Spinal cord (tissue), 9 donors: ENCODE measurements at regions not wholly inside any gene's neighbourhood (a gene's known extent, or its start where the extent isn't known, plus 50 kb on each side); places are given as distances from the start of the nearest gene placed in this dataset.

Experiments
- DNase-seq, 6 donors: peaks; one replicate each; pipeline versions ENCODE4 v3.0.0 to v3.0.0-alpha.2; 2013 to 2015; ENCODE audit warnings: low spot score in 6 of 6, low read depth in 4 of 6
- H3K27ac ChIP-seq: one replicate; pipeline ENCODE4 v1.5.1; 2013; ENCODE audit warnings: low read depth, low read length, control low read depth
- H3K27me3 ChIP-seq: one replicate; pipeline ENCODE4 v1.6.1; 2013; ENCODE audit warnings: low read length; ENCODE audit not compliant: control insufficient read depth, insufficient read depth
- H3K36me3 ChIP-seq: one replicate; pipeline ENCODE4 v1.6.1; 2013; ENCODE audit warnings: low read length; ENCODE audit not compliant: control insufficient read depth, insufficient read depth
- H3K4me1 ChIP-seq: one replicate; pipeline ENCODE4 v1.6.1; 2013; ENCODE audit warnings: low read length; ENCODE audit not compliant: control insufficient read depth, insufficient read depth
- H3K4me3 ChIP-seq: one replicate; pipeline ENCODE4 v1.5.1; 2013; ENCODE audit warnings: low read depth, low read length, control low read depth
- H3K9me3 ChIP-seq: one replicate; pipeline ENCODE4 v1.6.1; 2013; ENCODE audit warnings: low read length; ENCODE audit not compliant: control insufficient read depth, insufficient read depth
- WGBS: methylation state at CpG from one replicate; pipeline ENCODE4 v1.1.5; 2013; ENCODE audit warnings: missing lambda C conversion rate; ENCODE audit not compliant: insufficient coverage; 5-methylcytosine and 5-hydroxymethylcytosine counted together
- donor health status: healthy.

GRCh38 chrX:38856670-38857265 lies 55.5 kb downstream of the MID1IP1 start:
- Histone ChIP-seq H3K27ac (no peak overlapping the region), H3K4me3 (no peak overlapping the region), H3K4me1 (no peaks in the 10 kb centered on the region), H3K9me3 (no peaks in the 10 kb centered on the region), H3K27me3 (peaks cover 2% of the 10 kb centered on the region), H3K36me3 (no peaks in the 10 kb centered on the region)
- WGBS = 62% methylated on average over 2 of the region's 4 CpGs
- peak in 2 of 6 donors; percentile 17 to 79 for DNase-seq

GRCh38 chrX:38857736-38858523 lies 56.7 kb downstream of the MID1IP1 start:
- 55% methylated on average over 4 of the region's 5 CpGs for WGBS
- peaks cover 2% of the 10 kb centered on the region for H3K27me3 ChIP-seq

DNA sequence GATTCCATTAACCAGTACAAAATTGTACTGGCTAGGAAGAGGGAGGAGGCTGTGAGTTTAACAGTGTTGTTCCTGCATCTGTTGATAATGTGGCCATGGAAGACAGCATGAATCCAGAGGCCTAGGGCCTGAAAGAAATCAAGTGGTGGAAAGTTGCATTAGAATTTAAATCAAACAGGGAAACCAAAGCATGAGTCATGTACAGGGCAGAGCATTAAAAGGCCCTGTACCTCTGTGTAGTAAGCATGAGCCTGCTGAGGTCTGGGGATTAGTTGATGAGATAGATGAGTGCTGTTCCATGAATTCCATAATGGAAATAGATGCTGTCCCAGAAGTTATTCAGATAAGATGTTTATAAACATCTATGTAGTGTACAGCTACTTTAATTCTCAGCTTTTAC lies 58.3 kb downstream of the MID1IP1 start:
- Histone ChIP-seq H3K36me3 (no peaks in the 10 kb centered on the region), H3K4me1 (no peaks in the 10 kb centered on the region), H3K4me3 (no peak overlapping the region), H3K27ac (no peak overlapping the region), H3K9me3 (no peaks in the 10 kb centered on the region), H3K27me3 (peaks cover 2% of the 10 kb centered on the region)
- no peak for DNase-seq

More at GRCh38 chrX:38857736-38858523, 56.7 kb downstream of the MID1IP1 start:
- H3K4me3 ChIP-seq = no peak overlapping the region
- H3K4me1 ChIP-seq = no peaks in the 10 kb centered on the region
- DNase-seq = no peak
- H3K36me3 ChIP-seq = no peaks in the 10 kb centered on the region
- H3K9me3 ChIP-seq = no peaks in the 10 kb centered on the region
- H3K27ac ChIP-seq = no peak overlapping the region

DNA sequence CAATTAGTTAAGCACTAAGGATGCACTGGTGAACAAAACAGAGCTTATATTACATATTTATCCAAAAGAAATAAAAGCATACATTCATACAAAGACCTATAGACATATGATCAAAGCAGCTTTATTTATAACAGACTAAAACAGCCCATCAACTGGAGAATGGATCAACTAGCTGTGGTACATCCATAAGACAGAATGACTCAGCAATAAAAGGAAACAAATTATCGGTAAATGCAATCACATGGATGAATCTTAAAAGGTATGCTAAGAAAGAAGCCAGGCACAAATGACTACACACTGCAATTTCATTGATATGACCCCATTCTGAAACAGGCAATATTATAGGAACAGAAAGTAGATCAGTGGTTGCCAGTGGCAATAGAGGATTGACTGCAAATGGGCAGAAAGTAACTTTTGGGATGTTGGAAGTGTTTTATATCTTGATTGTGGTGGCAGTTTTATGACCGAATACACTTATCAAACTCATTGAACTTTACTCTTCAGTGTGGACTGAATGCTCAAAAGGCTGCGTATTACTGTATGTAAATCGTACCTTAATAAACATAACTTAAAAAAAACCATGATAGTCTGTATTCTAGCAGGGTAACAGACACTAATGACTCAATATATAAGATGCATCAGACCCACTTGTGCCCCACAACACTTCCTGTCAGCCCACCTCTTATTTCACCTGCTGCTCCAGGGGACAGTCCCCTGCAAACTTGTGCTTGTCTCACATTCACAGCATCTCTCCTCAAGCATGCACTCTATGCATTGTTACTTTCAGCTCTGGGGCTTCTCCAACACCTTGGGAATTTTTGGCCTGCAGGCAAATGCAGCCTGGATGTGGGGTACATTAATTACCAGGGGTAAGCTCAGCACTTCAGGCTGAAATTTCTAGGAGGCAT lies 59.1 kb downstream of the MID1IP1 start:
- WGBS = no CpG with 5 or more reads among the region's 4 CpGs
- Histone ChIP-seq H3K27ac (no peak overlapping the region), H3K9me3 (no peaks in the 10 kb centered on the region), H3K36me3 (no peaks in the 10 kb centered on the region), H3K4me1 (no peaks in the 10 kb centered on the region), H3K27me3 (peaks cover 2% of the 10 kb centered on the region), H3K4me3 (no peak overlapping the region)
- no peak for DNase-seq

DNA sequence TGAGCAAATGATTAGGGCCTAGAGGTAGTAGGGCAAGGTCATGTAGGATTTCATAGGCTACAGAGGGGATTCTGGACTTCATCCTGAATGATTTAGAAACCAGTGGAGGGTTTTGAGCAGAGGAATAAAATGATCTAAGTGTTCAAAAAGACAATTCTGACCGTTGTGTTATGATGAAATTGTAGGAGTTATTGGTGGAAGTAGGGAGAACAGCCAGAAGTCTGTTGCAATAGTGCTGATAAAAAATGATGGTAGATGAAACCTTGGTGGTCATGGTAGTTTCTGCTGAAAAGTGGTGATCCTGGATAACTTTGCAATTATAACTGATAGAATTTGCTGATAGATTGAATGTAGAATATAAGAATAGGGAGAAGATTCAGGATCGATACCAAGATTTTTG lies 60.2 kb downstream of the MID1IP1 start:
- no peaks in the 10 kb centered on the region for H3K27me3 ChIP-seq
- no peak overlapping the region for H3K4me3 ChIP-seq
- no peaks in the 10 kb centered on the region for H3K4me1 ChIP-seq
- H3K27ac ChIP-seq = no peak overlapping the region
- WGBS = 92% methylated on average over 2 of the region's 2 CpGs
- DNase-seq = no peak
- no peaks in the 10 kb centered on the region for H3K9me3 ChIP-seq
- no peaks in the 10 kb centered on the region for H3K36me3 ChIP-seq

- Histone ChIP-seq H3K4me3 (no peak overlapping the region), H3K4me1 (no peaks in the 10 kb centered on the region), H3K27ac (no peak overlapping the region), H3K36me3 (no peaks in the 10 kb centered on the region), H3K9me3 (no peaks in the 10 kb centered on the region), H3K27me3 (no peaks in the 10 kb centered on the region)
- no peak for DNase-seq
- 82% methylated on average over 1 of the region's 3 CpGs for WGBS
Measured at GRCh38 chrX:38862100-38862499, 60.8 kb downstream of the MID1IP1 start.

DNA sequence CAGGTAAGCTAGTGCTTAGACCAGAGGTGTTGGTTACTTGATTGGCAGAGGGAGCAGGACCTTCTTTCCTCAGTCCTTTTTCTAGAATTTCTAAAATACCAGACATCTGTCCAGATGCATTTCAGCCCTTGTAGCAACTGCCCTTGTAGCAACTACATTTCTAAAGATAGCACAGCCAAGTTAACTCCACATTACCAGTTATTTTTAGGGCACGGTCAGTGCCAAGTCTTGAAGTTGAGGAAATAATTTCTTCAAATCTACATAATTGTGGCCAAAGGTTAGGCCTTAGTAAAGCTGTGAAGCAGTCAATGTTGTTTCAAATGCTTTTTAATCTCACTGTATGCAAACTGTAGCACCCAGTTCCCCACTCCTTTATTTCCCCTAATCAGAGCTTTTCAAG lies 62.9 kb downstream of the MID1IP1 start:
- Histone ChIP-seq H3K27me3 (no peaks in the 10 kb centered on the region), H3K4me3 (no peak overlapping the region), H3K36me3 (no peaks in the 10 kb centered on the region), H3K4me1 (no peaks in the 10 kb centered on the region), H3K27ac (no peak overlapping the region), H3K9me3 (no peaks in the 10 kb centered on the region)
- DNase-seq = no peak
- WGBS = no CpG with 5 or more reads among the region's 1 CpG

GRCh38 chrX:38868321-38868720 lies 67.1 kb downstream of the MID1IP1 start:
- 75% methylated on average over 4 of the region's 6 CpGs for WGBS
- Histone ChIP-seq H3K4me1 (no peaks in the 10 kb centered on the region), H3K27me3 (no peaks in the 10 kb centered on the region), H3K27ac (no peak overlapping the region), H3K36me3 (no peaks in the 10 kb centered on the region), H3K9me3 (no peaks in the 10 kb centered on the region), H3K4me3 (no peak overlapping the region)
- peak in 1 of 6 donors; percentile 35 for DNase-seq

DNA sequence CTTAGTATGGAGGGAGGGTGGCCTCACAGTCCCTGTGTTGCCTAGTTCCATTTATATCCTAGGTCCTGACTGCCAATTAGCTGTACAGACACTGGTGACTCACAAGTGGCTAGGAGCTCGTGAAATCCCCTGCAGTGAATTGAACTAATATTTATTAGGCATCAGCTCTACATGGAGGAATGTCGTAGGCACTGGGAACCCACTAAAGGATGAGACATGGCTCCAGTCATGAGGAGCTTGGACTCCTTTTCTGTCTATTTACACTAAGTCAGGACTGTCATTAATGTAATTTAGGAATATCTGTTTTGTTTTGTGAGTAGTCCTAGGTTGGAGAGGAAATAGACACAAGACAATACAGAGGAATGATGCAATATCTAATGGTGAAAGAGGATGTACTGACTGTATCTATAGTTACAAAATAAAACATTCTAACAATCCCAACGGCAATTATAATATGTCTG lies 67.7 kb downstream of the MID1IP1 start:
- Histone ChIP-seq H3K36me3 (no peaks in the 10 kb centered on the region), H3K27ac (no peak overlapping the region), H3K4me3 (no peak overlapping the region), H3K4me1 (no peaks in the 10 kb centered on the region), H3K9me3 (no peaks in the 10 kb centered on the region), H3K27me3 (no peaks in the 10 kb centered on the region)
- no CpG with 5 or more reads among the region's 3 CpGs for WGBS
- DNase-seq = no peak
